Tibial nerve (tissue), 3 donors: ENCODE measurements at regions not wholly inside any gene's neighbourhood (a gene's known extent, or its start where the extent isn't known, plus 50 kb on each side); places are given as distances from the start of the nearest gene placed in this dataset.

Experiments
- CTCF ChIP-seq, 5 experiments: fragments of 200-600 bp in 3 of 5; fragments of 450-650 bp in 2 of 5; sonication (generic) in 3 of 5; IDR thresholded peaks; one replicate each; pipeline ENCODE4 v1.5.1; 2016 to 2019; ENCODE audit warnings: antibody characterized with exemption in 5 of 5, mild to moderate bottlenecking in 3 of 5, moderate library complexity in 2 of 5
- POLR2A ChIP-seq, 2 donors: fragments of 450-650 bp; IDR thresholded peaks; one replicate each; pipeline ENCODE4 v1.6.1; 2017; ENCODE audit warnings: antibody characterized with exemption in 2 of 2, mild to moderate bottlenecking in 2 of 2, moderate library complexity in 2 of 2

GRCh38 chr15:62567501-62567900, 402.4 kb upstream of the C2CD4B start:
- TF ChIP-seq CTCF (IDR thresholded peaks at IDR 0.05) (no peak), POLR2A (IDR thresholded peaks at IDR 0.05) (no peak)
